HG03175 (cell line): ENCODE measurements at regions not wholly inside any gene's neighbourhood (a gene's known extent, or its start where the extent isn't known, plus 50 kb on each side); places are given as distances from the start of the nearest gene placed in this dataset.

ENCODE experiments used
- ATAC-seq: cut with Tn5 transposase; IDR thresholded peaks from one replicate; pipeline ENCODE4 v1.9.1; 2021; ENCODE audit warnings: mild to moderate bottlenecking, moderate library complexity; ENCODE audit not compliant: unreplicated experiment

DNA sequence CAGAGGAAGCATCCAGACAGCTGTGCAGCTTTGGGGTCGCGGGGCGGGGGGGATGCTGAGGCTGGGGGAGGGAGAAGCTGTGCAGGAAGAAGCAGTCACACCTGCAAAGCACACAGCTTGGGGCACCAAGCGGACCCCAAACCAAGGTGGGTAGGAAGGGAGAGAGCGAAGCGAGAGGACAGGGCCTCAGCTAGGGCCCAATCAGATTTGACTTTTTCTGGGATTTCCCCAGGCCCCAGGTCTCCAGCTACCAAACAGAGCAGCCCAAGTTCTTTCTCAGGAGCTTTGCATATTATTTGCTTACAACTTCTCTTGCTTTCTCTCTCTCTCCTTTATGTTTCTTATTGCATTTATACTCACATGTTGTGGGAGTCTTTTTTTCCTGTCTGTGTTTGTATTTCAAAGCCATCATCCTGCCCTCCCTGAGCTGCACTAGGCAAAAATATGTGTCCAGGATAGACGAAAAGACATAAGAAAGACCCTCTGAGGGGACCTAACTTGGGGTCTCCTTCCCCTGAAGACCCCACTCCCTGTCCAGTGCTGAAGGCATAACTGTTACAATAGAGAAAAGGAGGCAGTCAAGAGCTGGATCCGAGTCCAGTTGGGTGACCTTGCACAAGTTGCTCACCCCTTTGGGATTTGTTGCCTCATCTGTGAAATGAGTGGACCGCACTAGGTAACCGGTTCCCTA lies 50.6 kb upstream of the SMNDC1 start:
- no peak for ATAC-seq

- ATAC-seq, result peak; percentile 10
Observed at GRCh38 chr10:110355922-110356627, 51.4 kb upstream of the SMNDC1 start.

DNA sequence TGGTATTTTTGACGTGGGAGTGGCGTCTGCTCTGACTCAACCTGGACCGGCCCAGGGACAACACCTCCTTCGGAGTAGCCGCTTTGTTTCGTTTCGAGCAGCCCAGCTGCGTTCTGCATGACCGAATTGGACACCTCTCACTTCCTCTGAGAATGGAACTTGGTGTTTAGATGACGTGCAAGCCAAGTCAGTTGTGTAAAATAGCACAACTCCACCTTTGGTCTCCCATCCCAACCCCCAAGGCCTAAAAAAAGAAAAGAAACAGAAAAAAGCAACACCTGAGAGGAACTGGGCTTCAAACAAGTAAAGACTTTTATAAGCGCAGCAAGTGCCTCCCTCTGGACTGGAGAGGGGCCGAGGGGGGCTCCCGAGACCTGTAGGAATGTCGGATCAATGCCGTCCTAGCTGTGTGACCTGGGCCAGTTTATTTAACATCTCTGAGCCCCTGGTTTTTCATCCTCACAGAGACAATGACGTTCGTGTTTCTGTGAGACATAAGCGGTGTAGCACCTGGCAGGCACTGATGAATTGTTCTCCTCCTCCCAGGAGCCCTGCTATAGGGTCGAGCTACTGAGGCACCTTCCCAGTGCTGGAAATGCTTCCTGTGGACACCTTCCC lies 52.0 kb upstream of the SMNDC1 start:
- peak; percentile 91 for ATAC-seq

DNA sequence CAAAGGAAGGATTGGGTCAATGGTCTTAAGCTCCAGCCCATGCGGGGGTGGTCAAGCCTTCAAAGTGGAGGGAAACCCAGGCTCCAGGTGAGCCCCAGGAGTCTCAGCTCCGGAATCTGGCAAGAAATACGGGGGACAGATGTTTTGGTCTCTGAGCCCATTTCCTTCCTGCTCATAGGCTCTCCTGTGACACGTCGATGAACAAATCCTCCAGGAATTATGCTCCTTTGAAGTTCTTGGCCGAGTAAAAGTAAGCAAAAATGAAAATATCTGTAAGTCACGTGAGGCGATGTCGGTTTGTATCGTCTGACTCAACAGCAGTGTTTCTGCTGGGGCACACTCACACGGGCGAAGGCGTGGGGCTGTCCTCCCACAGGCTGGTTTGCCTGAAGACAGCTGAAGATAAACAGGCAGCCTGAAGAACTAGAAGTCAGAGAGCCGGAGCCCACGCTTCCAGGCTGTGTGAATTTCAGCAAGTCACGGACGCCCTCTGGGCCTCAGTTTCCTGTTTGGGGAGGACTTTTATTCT lies 52.6 kb upstream of the SMNDC1 start:
- ATAC-seq, result peak; percentile 26

GRCh38 chr10:110357871-110358270 lies 53.2 kb upstream of the SMNDC1 start:
- ATAC-seq, result no peak

- ATAC-seq, result no peak
Observed at GRCh38 chr10:110358278-110358677, 53.6 kb upstream of the SMNDC1 start.

DNA sequence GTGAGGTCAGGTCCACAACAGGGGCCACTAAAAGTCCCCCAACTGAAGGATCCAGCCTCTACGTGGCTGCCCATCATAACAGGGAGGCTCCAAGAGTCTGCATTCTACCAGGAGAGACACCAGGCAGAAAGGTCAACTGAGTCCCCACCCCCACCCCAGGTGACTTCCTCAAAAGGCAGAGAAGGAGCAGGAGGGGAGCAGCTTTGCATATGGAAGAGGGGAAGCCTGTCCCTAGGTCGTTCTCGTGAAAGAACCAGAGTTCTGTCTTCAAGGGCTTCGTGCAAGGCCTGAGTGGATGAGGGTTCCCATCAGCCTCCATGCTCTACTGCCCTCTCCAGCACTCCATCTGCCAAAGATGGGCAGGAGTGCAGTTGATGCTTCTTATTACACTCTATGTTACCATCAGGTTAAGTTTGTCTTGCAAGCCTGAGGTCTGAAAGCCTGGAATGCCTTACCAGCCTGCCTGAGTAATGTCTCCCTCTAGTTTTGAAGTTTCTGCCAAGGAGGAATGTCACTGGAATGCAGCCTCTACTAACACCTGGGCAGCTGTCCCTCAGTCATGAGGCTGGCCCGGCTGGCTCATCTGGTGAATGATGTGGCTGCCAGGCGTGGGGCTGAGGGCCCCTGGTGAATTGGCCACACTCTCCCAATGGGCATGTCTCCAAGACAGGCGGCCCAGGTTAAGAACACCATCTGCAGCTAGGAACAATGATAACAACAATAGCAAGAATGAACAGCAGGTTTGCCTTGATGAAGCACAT lies 54.3 kb upstream of the SMNDC1 start:
- no peak for ATAC-seq

DNA sequence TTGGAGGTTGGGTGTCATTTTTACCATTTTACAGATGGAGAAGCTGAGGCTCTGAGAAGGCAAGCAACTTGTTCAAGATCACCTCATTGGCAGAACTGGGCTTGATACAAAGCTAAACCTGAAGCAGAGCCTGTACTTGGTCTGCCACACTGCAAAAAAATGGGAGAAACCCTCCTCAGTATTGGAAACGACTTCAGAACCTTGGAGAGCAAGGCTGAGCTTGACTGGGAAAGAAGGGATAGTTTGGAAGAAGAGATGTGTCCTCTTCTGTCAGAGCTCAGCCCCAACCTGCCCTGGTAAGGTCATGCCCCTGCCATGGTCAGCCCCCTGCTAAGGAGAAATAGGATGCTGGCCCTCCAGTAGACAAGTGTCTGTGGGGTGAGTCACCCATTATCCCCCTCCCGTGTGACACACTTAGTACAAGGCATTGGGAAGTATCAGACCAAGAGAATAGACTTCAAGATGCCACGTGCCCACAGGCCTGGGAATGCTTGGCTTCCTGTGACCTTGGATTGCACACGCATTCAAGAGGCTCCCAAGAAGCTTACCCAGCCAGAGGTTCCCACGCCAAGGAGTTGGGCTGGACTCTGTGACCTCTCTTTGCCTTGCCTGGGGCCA lies 56.2 kb upstream of the SMNDC1 start:
- no peak for ATAC-seq

DNA sequence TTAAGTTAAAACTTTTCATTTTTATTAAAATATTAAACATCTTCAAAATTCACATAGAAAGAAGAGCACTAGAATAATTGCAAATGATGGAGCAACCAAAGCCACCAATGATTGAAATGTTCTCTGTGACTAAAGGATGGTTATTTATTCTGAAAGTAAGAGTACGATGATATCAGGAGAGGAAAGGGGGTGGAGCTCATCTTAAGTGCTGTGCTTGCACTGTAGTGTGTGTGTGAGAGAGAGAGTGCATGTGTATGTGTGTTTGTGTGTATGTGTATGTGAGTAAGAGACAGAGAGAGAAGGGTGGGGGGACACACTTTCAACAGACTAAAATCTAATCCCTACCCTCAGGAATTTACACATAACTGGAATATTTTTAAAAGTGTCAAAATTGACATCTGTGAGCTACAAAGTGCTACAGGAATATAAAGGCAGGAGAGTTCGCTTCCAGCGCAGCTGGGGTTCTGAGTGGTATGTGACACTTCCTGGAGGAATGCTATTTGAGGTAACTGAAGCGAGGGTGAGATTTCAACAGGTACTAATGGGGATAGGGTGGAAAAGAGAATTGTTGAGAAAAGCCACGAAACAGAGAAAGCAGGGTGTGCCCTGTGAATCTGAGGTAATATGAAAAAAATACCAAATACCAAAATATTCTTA lies 57.2 kb upstream of the SMNDC1 start:
- ATAC-seq, result no peak

DNA sequence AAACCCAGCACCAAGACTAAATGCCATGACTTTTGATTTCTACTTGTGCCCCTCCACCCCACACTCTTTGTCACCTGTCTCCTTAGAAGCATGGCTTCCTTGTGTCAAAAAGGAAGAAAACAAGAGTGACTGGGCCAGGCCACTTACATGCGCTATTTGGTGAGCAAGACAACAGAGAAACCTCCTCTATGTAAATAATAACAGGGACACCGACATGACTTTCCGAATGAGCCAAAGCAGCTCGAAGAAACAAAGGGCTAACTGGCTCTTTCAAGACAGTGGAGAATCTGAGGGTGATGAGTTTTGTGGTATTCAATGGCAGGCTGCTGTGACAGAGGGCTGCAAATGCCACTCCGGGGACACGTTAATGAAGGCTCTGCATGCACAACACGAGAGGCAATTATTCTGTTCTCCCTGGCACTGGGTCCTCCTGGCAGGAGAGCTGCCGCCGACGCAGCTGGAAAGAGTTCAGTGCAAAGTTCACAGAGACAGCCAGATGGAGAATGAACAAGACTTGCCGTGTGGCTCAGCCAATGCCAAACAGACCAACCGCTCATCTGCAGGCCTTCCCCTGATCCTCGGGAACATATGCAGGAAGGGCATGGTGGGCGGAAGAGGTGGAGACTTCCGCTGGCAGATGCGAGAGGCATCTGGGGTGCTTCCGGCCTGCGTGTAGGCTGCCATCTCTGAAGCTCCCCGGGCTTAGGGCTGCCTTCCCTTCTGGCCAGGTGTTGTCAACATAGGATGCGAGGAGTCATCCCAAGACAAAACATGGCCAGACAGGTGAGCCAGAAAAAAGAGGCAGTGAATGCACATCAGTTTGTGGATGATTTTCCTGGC lies 59.1 kb upstream of the SMNDC1 start:
- ATAC-seq, result no peak

DNA sequence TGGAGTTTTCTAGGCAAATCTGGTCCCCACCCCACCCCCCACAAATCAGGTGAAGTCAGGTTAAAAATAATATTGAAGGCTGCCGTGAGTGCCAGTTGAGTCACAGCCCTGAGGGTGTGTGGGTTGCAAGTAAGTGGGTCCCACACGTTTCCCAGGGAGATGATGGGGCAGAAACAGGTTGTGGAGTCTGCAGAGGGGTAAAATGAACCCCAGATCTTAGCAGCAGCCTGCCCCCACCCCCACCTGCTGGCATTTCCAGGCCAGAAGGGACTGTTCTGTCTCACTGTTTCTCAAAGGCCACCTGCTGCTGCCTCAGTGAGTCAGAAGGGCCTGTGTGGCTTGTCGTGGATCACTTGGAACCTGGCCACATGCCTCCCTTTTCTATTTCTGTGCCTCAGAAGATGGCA lies 59.8 kb upstream of the SMNDC1 start:
- ATAC-seq, result no peak

DNA sequence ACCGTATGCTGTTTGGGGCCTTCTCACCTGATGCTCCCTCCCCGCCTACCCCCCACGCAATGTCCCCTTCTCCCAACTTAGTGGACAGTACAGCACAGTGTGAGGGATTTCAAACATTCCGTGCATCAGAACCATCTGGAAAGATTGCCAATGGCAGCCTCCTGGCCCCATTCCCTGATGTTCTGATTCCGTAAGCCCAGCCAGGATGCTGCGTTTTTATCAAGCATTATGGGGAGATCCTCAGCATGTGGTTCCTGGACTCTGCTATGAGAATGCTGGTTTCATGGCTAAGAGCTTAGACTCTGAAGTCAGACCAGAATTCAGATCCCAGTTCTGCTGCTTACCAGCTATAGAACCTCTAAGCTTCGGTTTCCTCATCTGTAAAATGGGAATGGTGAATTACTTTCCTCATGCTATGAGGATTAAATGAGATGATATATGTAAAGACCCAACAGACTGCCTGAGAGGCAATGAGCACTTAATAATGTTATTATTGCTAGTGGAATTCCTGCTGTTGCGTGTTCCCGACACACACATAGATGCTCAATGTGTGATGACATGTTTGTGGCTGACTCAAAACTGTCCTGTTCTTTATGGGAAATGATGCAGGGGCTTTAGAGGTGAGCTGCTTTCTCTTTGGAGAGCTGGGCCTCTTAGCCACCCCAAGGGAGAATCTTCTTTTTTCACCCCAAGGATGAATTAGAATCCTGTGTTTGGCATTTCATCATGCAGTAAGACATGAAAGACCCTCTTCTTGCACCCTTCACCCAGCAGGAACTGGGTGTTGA lies 60.8 kb upstream of the SMNDC1 start:
- no peak for ATAC-seq

DNA sequence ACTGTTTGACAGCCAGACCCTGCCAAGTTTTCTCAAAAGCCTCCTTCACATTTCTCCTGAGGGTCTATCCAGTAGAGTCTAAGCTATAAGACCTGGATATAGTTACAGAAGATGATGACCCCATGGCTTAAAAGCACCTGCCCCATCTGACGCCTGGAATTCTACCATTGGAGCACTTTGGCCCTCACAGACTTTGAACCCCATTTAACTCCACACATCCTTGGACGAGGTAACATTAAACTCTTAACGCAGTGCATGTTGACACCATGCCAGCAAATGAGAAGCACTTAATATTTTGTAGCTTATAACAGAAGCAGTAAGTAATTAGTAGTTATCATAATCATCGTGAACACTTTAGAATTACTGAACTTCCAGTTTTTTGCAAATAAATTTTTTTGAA lies 61.9 kb upstream of the SMNDC1 start:
- no peak for ATAC-seq

GRCh38 chr10:110368002-110368401 lies 63.3 kb upstream of the SMNDC1 start:
- no peak for ATAC-seq

GRCh38 chr10:110368556-110368955 lies 63.8 kb upstream of the SMNDC1 start:
- ATAC-seq, result no peak

DNA sequence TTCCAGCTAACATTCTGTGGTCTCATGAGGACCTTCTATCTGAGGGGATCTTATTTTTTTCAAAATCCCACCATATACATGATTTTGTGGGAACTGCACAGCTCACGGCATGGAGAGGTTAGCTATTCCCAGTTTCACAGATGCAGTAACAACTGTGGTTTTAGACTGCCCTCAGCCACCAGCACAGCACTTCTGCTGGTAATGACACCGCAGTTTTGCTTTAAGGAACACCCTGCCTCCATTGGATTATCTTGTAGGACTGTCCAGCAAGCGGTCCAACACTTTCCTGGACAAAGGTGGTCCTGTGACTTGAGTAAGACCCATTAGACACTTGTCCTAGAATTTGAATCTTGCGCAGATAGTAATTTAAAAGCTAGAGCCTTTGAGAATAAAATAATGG lies 65.3 kb upstream of the SMNDC1 start:
- ATAC-seq, result no peak

GRCh38 chr10:110372656-110373055 lies 67.9 kb upstream of the SMNDC1 start:
- no peak for ATAC-seq

GRCh38 chr10:110373059-110373458 lies 68.3 kb upstream of the SMNDC1 start:
- no peak for ATAC-seq
